Endothelial cell (in vitro differentiated cells): ENCODE measurements at regions not wholly inside any gene's neighbourhood (a gene's known extent, or its start where the extent isn't known, plus 50 kb on each side); places are given as distances from the start of the nearest gene placed in this dataset.

Source experiments
- DNase-seq: peaks from one replicate; pipeline ENCODE4 v3.0.0; 2021; ENCODE audit warnings: low spot score
- H3K27ac Mint-ChIP-seq: one replicate; pipeline ENCODE4 v1.8.0; 2021; ENCODE audit warnings: mixed read lengths, inconsistent platforms; ENCODE audit not compliant: unreplicated experiment
- H3K27me3 Mint-ChIP-seq: one replicate; pipeline ENCODE4 v1.8.0; 2021; ENCODE audit warnings: mild to moderate bottlenecking, moderate library complexity, mixed read lengths, inconsistent platforms; ENCODE audit not compliant: unreplicated experiment
- H3K36me3 Mint-ChIP-seq: one replicate; pipeline ENCODE4 v1.8.0; 2021; ENCODE audit warnings: mild to moderate bottlenecking, low read depth, mixed read lengths, inconsistent platforms; ENCODE audit not compliant: unreplicated experiment
- H3K4me1 Mint-ChIP-seq: one replicate; pipeline ENCODE4 v1.8.0; 2021; ENCODE audit warnings: mild to moderate bottlenecking, mixed read lengths, inconsistent platforms; ENCODE audit not compliant: unreplicated experiment
- H3K4me3 Mint-ChIP-seq: one replicate; pipeline ENCODE4 v1.8.0; 2021; ENCODE audit warnings: mild to moderate bottlenecking, mixed read lengths, inconsistent platforms; ENCODE audit not compliant: unreplicated experiment
- H3K9me3 Mint-ChIP-seq: one replicate; pipeline ENCODE4 v1.8.0; 2021; ENCODE audit warnings: mixed read lengths, inconsistent platforms; ENCODE audit not compliant: unreplicated experiment
- CTCF ChIP-seq: fragments of 200-600 bp; sonication (generic); IDR thresholded peaks from one replicate; pipeline ENCODE4 v1.5.0; 2021; ENCODE audit warnings: antibody characterized with exemption; ENCODE audit not compliant: unreplicated experiment

GRCh38 chr10:60717852-60718251 lies 60.4 kb upstream of the CDK1 start:
- no peak for TF ChIP-seq CTCF
- no peak overlapping the region for H3K4me3 Mint-ChIP-seq
- no peaks in the 10 kb centered on the region for H3K27me3 Mint-ChIP-seq
- H3K36me3 Mint-ChIP-seq, result no peaks in the 10 kb centered on the region
- H3K4me1 Mint-ChIP-seq, result no peaks in the 10 kb centered on the region
- H3K9me3 Mint-ChIP-seq, result no peaks in the 10 kb centered on the region
- no peak overlapping the region for H3K27ac Mint-ChIP-seq
- no peak for DNase-seq

DNA sequence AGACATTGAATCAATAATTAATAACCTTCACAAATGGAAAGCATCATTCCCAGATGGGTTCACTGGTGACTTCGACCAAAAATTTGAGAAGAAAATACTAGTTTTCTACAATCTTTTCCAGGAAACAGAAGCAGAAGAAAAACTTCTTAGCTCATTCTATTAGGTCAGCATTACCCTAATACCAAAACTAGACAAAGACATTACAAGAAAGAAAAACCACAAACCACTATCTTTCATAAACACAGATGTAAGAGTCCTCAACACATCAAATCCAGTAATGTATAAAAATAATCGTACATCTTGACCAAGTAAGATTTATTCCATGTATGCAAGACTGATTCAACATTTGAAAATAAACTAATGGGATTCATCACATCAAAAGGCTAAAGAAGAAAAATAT lies 64.0 kb upstream of the CDK1 start:
- TF ChIP-seq CTCF, result no peak
- H3K4me3 Mint-ChIP-seq, result no peak overlapping the region
- no peak overlapping the region for H3K27ac Mint-ChIP-seq
- no peaks in the 10 kb centered on the region for H3K9me3 Mint-ChIP-seq
- DNase-seq, result no peak
- H3K36me3 Mint-ChIP-seq, result no peaks in the 10 kb centered on the region
- H3K27me3 Mint-ChIP-seq, result no peaks in the 10 kb centered on the region
- H3K4me1 Mint-ChIP-seq, result no peaks in the 10 kb centered on the region

GRCh38 chr10:60711496-60711895 lies 66.8 kb upstream of the CDK1 start:
- Mint-ChIP-seq H3K36me3 (no peaks in the 10 kb centered on the region), H3K27ac (no peak overlapping the region), H3K27me3 (no peaks in the 10 kb centered on the region), H3K9me3 (no peaks in the 10 kb centered on the region), H3K4me1 (no peaks in the 10 kb centered on the region), H3K4me3 (no peak overlapping the region)
- no peak for DNase-seq
- no peak for TF ChIP-seq CTCF

GRCh38 chr10:60710041-60710440 lies 68.2 kb upstream of the CDK1 start:
- Mint-ChIP-seq H3K4me1 (no peaks in the 10 kb centered on the region), H3K27me3 (no peaks in the 10 kb centered on the region), H3K9me3 (no peaks in the 10 kb centered on the region), H3K27ac (no peak overlapping the region), H3K36me3 (no peaks in the 10 kb centered on the region), H3K4me3 (no peak overlapping the region)
- DNase-seq, result no peak
- no peak for TF ChIP-seq CTCF

- Mint-ChIP-seq H3K27ac (no peak overlapping the region), H3K4me1 (peaks cover 4% of the 10 kb centered on the region), H3K27me3 (no peaks in the 10 kb centered on the region), H3K9me3 (no peaks in the 10 kb centered on the region), H3K4me3 (no peak overlapping the region), H3K36me3 (no peaks in the 10 kb centered on the region)
- no peak for DNase-seq
- TF ChIP-seq CTCF, result no peak
These were observed 69.6 kb upstream of the CDK1 start for GRCh38 chr10:60708666-60709065.
